ENCODE measurements at regions not wholly inside any gene's neighbourhood (a gene's known extent, or its start where the extent isn't known, plus 50 kb on each side); places are given as distances from the start of the nearest gene placed in this dataset.

DNA sequence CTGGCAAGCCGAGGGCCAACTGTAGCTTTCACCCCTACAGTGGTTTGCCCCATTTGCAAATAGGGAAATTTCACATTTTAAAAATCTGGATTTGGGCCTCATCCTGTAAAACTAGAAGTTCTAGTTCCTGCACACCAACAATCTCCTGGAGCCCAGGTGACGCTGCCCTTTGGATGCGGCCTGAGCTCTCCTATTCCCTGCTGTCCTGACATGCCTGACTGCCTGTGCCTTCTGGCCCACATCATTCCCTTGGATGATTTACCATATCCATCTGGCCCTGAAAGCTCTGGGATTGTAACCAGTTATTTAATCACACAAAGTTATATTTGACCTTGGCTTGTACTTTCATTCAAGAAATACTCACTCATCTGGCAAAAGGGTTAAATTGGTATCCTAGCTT lies 272.3 kb downstream of the ARRDC4 start:
- no peak for DNase-seq (ENCODE audit: low read depth)
- H3K4me3 ChIP-seq (ENCODE audit: low read depth, low read length): no peak overlapping the region
- TF ChIP-seq, protein P1, sequence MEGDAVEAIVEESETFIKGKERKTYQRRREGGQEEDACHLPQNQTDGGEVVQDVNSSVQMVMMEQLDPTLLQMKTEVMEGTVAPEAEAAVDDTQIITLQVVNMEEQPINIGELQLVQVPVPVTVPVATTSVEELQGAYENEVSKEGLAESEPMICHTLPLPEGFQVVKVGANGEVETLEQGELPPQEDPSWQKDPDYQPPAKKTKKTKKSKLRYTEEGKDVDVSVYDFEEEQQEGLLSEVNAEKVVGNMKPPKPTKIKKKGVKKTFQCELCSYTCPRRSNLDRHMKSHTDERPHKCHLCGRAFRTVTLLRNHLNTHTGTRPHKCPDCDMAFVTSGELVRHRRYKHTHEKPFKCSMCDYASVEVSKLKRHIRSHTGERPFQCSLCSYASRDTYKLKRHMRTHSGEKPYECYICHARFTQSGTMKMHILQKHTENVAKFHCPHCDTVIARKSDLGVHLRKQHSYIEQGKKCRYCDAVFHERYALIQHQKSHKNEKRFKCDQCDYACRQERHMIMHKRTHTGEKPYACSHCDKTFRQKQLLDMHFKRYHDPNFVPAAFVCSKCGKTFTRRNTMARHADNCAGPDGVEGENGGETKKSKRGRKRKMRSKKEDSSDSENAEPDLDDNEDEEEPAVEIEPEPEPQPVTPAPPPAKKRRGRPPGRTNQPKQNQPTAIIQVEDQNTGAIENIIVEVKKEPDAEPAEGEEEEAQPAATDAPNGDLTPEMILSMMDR (IDR thresholded peaks at IDR 0.05; ENCODE audit: low read depth, low read length): no peak
- no peak for TF ChIP-seq POLR2A (IDR thresholded peaks at IDR 0.05; ENCODE audit: extremely low read depth, insufficient read length)
- TF ChIP-seq, protein P2, sequence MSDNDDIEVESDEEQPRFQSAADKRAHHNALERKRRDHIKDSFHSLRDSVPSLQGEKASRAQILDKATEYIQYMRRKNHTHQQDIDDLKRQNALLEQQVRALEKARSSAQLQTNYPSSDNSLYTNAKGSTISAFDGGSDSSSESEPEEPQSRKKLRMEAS (IDR thresholded peaks at IDR 0.05; ENCODE audit: low read depth, low read length): no peak
- TF ChIP-seq MYC (IDR thresholded peaks at IDR 0.05; ENCODE audit: low read depth, low read length): no peak

DNA sequence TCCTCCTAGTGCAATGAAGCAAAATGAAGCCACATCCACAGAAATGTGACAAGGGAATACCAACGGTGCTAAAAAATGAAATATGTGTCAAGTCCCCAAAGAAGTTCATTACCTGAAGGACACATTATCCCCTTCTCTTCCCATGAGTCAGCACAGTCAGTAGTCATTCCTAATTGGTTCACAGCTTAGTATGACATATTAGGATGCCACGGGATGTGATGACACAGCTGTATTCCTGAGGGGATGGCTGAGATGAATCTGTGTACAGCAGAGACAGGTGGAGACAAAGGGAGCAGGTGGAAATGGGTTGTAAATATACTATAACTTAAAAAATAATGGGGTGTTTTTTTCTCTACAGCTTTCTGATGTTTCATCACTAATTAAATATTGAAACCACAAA lies 273.4 kb downstream of the ARRDC4 start:
- DNase-seq (ENCODE audit: low read depth): no peak
- TF ChIP-seq, protein P1 (IDR thresholded peaks at IDR 0.05; ENCODE audit: low read depth, low read length): no peak
- TF ChIP-seq POLR2A (IDR thresholded peaks at IDR 0.05; ENCODE audit: extremely low read depth, insufficient read length) (no peak), MYC (IDR thresholded peaks at IDR 0.05; ENCODE audit: low read depth, low read length) (no peak)
- TF ChIP-seq, protein P2 (IDR thresholded peaks at IDR 0.05; ENCODE audit: low read depth, low read length): no peak
- H3K4me3 ChIP-seq (ENCODE audit: low read depth, low read length): no peak overlapping the region

DNA sequence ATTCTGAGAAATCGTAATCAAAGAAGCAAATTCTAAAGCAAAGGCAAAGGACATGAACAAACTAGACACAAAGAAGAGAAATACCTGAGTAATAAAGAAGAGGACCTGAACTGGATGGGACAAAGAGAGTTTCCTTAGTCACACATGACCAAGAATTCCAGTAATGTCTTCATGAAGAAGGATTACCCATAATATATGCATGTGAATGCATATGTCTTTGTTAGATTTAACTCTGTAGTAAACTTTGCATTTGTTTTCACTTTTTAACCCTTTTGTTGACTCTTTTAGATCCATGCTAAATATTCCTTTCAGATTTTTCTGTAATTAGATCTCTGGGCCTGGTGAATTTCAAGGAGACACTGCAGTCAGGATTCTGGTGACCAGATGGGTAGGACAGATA lies 279.8 kb downstream of the ARRDC4 start:
- H3K4me3 ChIP-seq (ENCODE audit: low read depth, low read length): no peak overlapping the region
- TF ChIP-seq POLR2A (IDR thresholded peaks at IDR 0.05; ENCODE audit: extremely low read depth, insufficient read length): no peak
- no peak for TF ChIP-seq MYC (IDR thresholded peaks at IDR 0.05; ENCODE audit: low read depth, low read length)
- TF ChIP-seq, protein P1 (IDR thresholded peaks at IDR 0.05; ENCODE audit: low read depth, low read length): no peak
- TF ChIP-seq, protein P2 (IDR thresholded peaks at IDR 0.05; ENCODE audit: low read depth, low read length): no peak
- DNase-seq (ENCODE audit: low read depth): no peak

GRCh38 chr15:98241032-98241554 lies 280.6 kb downstream of the ARRDC4 start:
- peak; percentile 6 for DNase-seq (ENCODE audit: low read depth)
- TF ChIP-seq POLR2A (IDR thresholded peaks at IDR 0.05; ENCODE audit: extremely low read depth, insufficient read length): no peak
- no peak overlapping the region for H3K4me3 ChIP-seq (ENCODE audit: low read depth, low read length)

GRCh38 chr15:98257290-98257689 lies 296.8 kb downstream of the ARRDC4 start:
- H3K4me3 ChIP-seq (ENCODE audit: low read depth, low read length): no peak overlapping the region
- no peak for TF ChIP-seq POLR2A (IDR thresholded peaks at IDR 0.05; ENCODE audit: extremely low read depth, insufficient read length)
- TF ChIP-seq, protein P1 (IDR thresholded peaks at IDR 0.05; ENCODE audit: low read depth, low read length): no peak
- no peak for TF ChIP-seq MYC (IDR thresholded peaks at IDR 0.05; ENCODE audit: low read depth, low read length)
- TF ChIP-seq, protein P2 (IDR thresholded peaks at IDR 0.05; ENCODE audit: low read depth, low read length): no peak
- no peak for DNase-seq (ENCODE audit: low read depth)

GRCh38 chr15:98263787-98264186 lies 303.3 kb downstream of the ARRDC4 start:
- TF ChIP-seq POLR2A (IDR thresholded peaks at IDR 0.05; ENCODE audit: extremely low read depth, insufficient read length) (no peak), MYC (IDR thresholded peaks at IDR 0.05; ENCODE audit: low read depth, low read length) (no peak)
- TF ChIP-seq, protein P2 (IDR thresholded peaks at IDR 0.05; ENCODE audit: low read depth, low read length): no peak
- TF ChIP-seq, protein P1 (IDR thresholded peaks at IDR 0.05; ENCODE audit: low read depth, low read length): no peak
- no peak overlapping the region for H3K4me3 ChIP-seq (ENCODE audit: low read depth, low read length)
- no peak for DNase-seq (ENCODE audit: low read depth)

All from NB4 (cell line).